GM12878 (cell line): ENCODE measurements at regions not wholly inside any gene's neighbourhood (a gene's known extent, or its start where the extent isn't known, plus 50 kb on each side); places are given as distances from the start of the nearest gene placed in this dataset.

Experiments used
- ATAC-seq: fragments of 200-7000 bp; cut with Tn5 transposase; 3 replicates; pipeline ENCODE4 v1.9.1; 2020; ENCODE audit warnings: mild to moderate bottlenecking, moderate library complexity
- BruUV-seq: library from RNA; stranded (reverse); fragments of 400-500 nt; replicated peaks from 2 replicates; lab custom pipeline; 2021; lab: Mats Ljungman, UMichigan
- CTCF ChIA-PET: fragments of 300-600 bp; sonication (Branson Sonifier 250); formaldehyde crosslinking; extraction: SDS; loops from one replicate; lab custom pipeline; 2021; ENCODE audit warnings: inconsistent platforms; lab: Yijun Ruan, JAX
- POLR2A ChIA-PET: fragments of 350-600 bp; formaldehyde crosslinking; extraction: SDS; loops from one replicate; lab custom pipeline; 2021; ENCODE audit warnings: inconsistent platforms; lab: Charles Lee
- RAD21 ChIA-PET: fragments of 300-600 bp; sonication (Branson Sonifier 250); formaldehyde crosslinking; loops from one replicate; lab custom pipeline; 2023; ENCODE audit warnings: antibody characterized with exemption; ENCODE audit not compliant: unreplicated experiment; lab: Charles Lee
- SMC1A ChIA-PET: fragments of 300-600 bp; sonication (Branson Sonifier 250); formaldehyde crosslinking; loops from one replicate; lab custom pipeline; 2023; ENCODE audit not compliant: unreplicated experiment, uncharacterized antibody; lab: Charles Lee
- DNase-seq: peaks from one replicate; pipeline ENCODE4 v3.0.0-alpha.2; 2011; ENCODE audit warnings: low read depth, low spot score
- FAIRE-seq: peaks from 3 replicates; lab custom pipeline; 2011; peaks lifted over from hg19 to GRCh38; lab: Jason Lieb, UNC
- H2AFZ ChIP-seq: 2 replicates; pipeline ENCODE4 v1.6.0; 2011; ENCODE audit warnings: low read depth, low read length, control low read depth; ENCODE audit not compliant: control insufficient read depth
- H3K27ac ChIP-seq: 2 replicates; pipeline ENCODE4 v1.5.1; 2011; ENCODE audit warnings: control low read depth; ENCODE audit not compliant: control insufficient read depth, insufficient read depth
- H3K27me3 ChIP-seq, 2 experiments: replicated peaks in 1 of 2; 2 replicates each; pipeline versions ENCODE4 v1.6.0 to v1.6.1; 2011; ENCODE audit warnings: low read length in 1 of 2; ENCODE audit not compliant: control insufficient read depth in 2 of 2, insufficient read depth in 2 of 2
- H3K36me3 ChIP-seq, 2 experiments: 2 replicates each; pipeline ENCODE4 v1.5.1; 2011; ENCODE audit warnings: low read length in 1 of 2; ENCODE audit not compliant: control insufficient read depth in 2 of 2, insufficient read depth in 2 of 2
- H3K4me1 ChIP-seq: 2 replicates; pipeline ENCODE4 v1.6.1; 2011; ENCODE audit warnings: mild to moderate bottlenecking, low read length, moderate library complexity, mixed read lengths; ENCODE audit not compliant: control insufficient read depth, insufficient read depth
- H3K4me2 ChIP-seq: 2 replicates; pipeline ENCODE4 v1.6.0; 2011; ENCODE audit warnings: control low read depth; ENCODE audit not compliant: control insufficient read depth, insufficient read depth
- H3K4me3 ChIP-seq: fragments of 200-600 bp; sonication (generic); 2 replicates; pipeline ENCODE4 v1.5.1; 2016
- H3K79me2 ChIP-seq: 2 replicates; pipeline ENCODE4 v1.6.0; 2011; ENCODE audit warnings: low read length; ENCODE audit not compliant: control insufficient read depth, insufficient read depth
- H3K9ac ChIP-seq: 2 replicates; pipeline ENCODE4 v1.8.0; 2011; ENCODE audit warnings: low read length, control low read depth, mixed read lengths; ENCODE audit not compliant: control insufficient read depth, insufficient read depth
- H3K9me3 ChIP-seq: replicated peaks from 3 replicates; pipeline ENCODE4 v1.5.1; 2011; ENCODE audit warnings: mild to moderate bottlenecking, low read length; ENCODE audit not compliant: control insufficient read depth, insufficient read depth
- H4K20me1 ChIP-seq: 2 replicates; pipeline ENCODE4 v1.6.0; 2011; ENCODE audit not compliant: control insufficient read depth, insufficient read depth
- BMI1 ChIP-seq: fragments of 450-650 bp; IDR thresholded peaks from 2 replicates; pipeline ENCODE4 v1.6.1; 2016; ENCODE audit warnings: mild to moderate bottlenecking, moderate library complexity, borderline replicate concordance
- CBFB ChIP-seq: IDR thresholded peaks from 2 replicates; pipeline ENCODE4 v1.6.1; 2016; ENCODE audit warnings: antibody characterized with exemption, low read depth
- CREB1 ChIP-seq: IDR thresholded peaks from 2 replicates; pipeline ENCODE4 v1.6.1; 2012; ENCODE audit warnings: low read depth, mild to moderate bottlenecking, inconsistent platforms
- HDAC6 ChIP-seq: fragments of 200-600 bp; sonication (generic); IDR thresholded peaks from one replicate; pipeline ENCODE4 v1.8.0; 2017; ENCODE audit warnings: antibody characterized with exemption; ENCODE audit not compliant: unreplicated experiment
- IRF4 ChIP-seq: IDR thresholded peaks from 2 replicates; pipeline ENCODE4 v1.6.1; 2011; ENCODE audit warnings: low read depth, low read length
- NFYA ChIP-seq: IDR thresholded peaks from 2 replicates; pipeline ENCODE4 v1.6.1; 2011; ENCODE audit warnings: low read depth, mild to moderate bottlenecking, low read length, improper control_type of control experiment, borderline replicate concordance
- NR2C2 ChIP-seq: IDR thresholded peaks from 2 replicates; pipeline ENCODE4 v1.6.1; 2011; ENCODE audit warnings: borderline replicate concordance, low read depth; ENCODE audit not compliant: control insufficient read depth, insufficient read length
- SMC3 ChIP-seq: IDR thresholded peaks from 2 replicates; pipeline ENCODE4 v1.6.1; 2011; ENCODE audit warnings: low read length, improper control_type of control experiment, borderline replicate concordance
- WRNIP1 ChIP-seq: IDR thresholded peaks from 2 replicates; pipeline ENCODE4 v1.6.1; 2011; ENCODE audit warnings: low read depth, low read length, improper control_type of control experiment, borderline replicate concordance
- ZNF207 ChIP-seq: fragments of 450-650 bp; IDR thresholded peaks from 2 replicates; pipeline ENCODE4 v1.6.1; 2014; ENCODE audit warnings: antibody characterized with exemption, mild to moderate bottlenecking, borderline replicate concordance
- WGBS: methylation state at CpG from one replicate; pipeline ENCODE4 v1.1.6; 2016; ENCODE audit warnings: low lambda C conversion rate; ENCODE audit not compliant: insufficient replicate concordance, insufficient coverage; ENCODE audit errors: missing lambda C conversion rate; 5-methylcytosine and 5-hydroxymethylcytosine counted together
- in situ Hi-C: fragments of 300-500 bp; cut with MboI; formaldehyde crosslinking; loops from 9 replicates; pipeline ENCODE4 v1.14.3; 2018; ENCODE audit warnings: mixed read lengths
- intact Hi-C: fragments of 100-400 bp; cut with micrococcal nuclease; formaldehyde crosslinking; loops from one replicate; pipeline ENCODE4 v1.14.2; 2022; ENCODE audit not compliant: unreplicated experiment

DNA sequence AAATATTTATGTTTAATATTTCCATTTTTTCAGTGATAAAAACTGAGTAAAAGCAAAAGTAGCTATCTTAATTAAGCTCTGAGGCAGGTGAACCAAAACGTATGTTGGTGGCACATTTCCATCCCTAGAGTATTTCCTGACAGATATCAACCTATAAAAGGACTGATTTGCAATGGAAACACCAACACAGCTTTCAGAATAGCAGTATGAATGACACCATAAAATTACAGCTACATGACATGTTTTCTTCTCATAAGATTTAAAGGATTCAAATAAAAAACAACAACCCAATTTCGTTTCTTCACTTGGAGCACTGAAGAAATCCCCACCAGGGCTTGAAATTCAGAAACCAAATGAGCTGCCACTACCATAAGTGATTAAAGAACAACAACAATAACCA, 194.4 kb downstream of the RFC3 start:
- BruUV-seq: no TSS peak
- in situ Hi-C loops: no loop called here

GRCh38 chr13:34013061-34013460, 195.1 kb downstream of the RFC3 start:
- Histone ChIP-seq H3K9ac (no peak overlapping the region), H3K79me2 (no peaks in the 10 kb centered on the region), H3K9me3 (no peaks in the 10 kb centered on the region), H2AFZ (no peak overlapping the region), H3K4me1 (no peaks in the 10 kb centered on the region), H4K20me1 (no peaks in the 10 kb centered on the region), H3K4me3 (no peak overlapping the region), H3K36me3 (no peaks in the 10 kb centered on the region), H3K4me2 (no peak overlapping the region), H3K27me3 (no peaks in the 10 kb centered on the region), H3K27ac (no peak overlapping the region)
- no peak for DNase-seq
- no peak for TF ChIP-seq IRF4
- TF ChIP-seq NR2C2: no peak
- no peak for TF ChIP-seq CBFB
- TF ChIP-seq WRNIP1: no peak
- TF ChIP-seq NFYA: no peak
- no peak for TF ChIP-seq BMI1
- TF ChIP-seq HDAC6: no peak
- TF ChIP-seq ZNF207: no peak
- 81% methylated on average over 6 of the region's 6 CpGs for WGBS
- intact Hi-C loops (no loop called here), in situ Hi-C loops (no loop called here)
- FAIRE-seq: no peak
- CTCF ChIA-PET: no interaction called here
- POLR2A ChIA-PET: no interaction called here
- RAD21 ChIA-PET: no interaction called here
- no peak for ATAC-seq
- BruUV-seq: no TSS peak
- SMC1A ChIA-PET: no interaction called here

More for the DNA sequence above, 194.4 kb downstream of the RFC3 start:
- TF ChIP-seq CREB1: no peak
- no peak for TF ChIP-seq SMC3
- H3K27me3 ChIP-seq: no peaks in the 10 kb centered on the region
- no peaks in the 10 kb centered on the region for H4K20me1 ChIP-seq
- H3K9ac ChIP-seq: no peak overlapping the region
- no peaks in the 10 kb centered on the region for H3K36me3 ChIP-seq
- no peak overlapping the region for H3K4me3 ChIP-seq
- no peaks in the 10 kb centered on the region for H3K79me2 ChIP-seq
- no peak overlapping the region for H3K27ac ChIP-seq
- no peak overlapping the region for H2AFZ ChIP-seq
- SMC1A ChIA-PET: no interaction called here
- no peak for DNase-seq
- H3K4me1 ChIP-seq: no peaks in the 10 kb centered on the region
- RAD21 ChIA-PET: no interaction called here
- no peak for FAIRE-seq
- CTCF ChIA-PET: no interaction called here
- ATAC-seq: no peak
- POLR2A ChIA-PET: no interaction called here
- 4% methylated on average over 2 of the region's 2 CpGs for WGBS
- intact Hi-C loops: no loop called here
- no peak overlapping the region for H3K4me2 ChIP-seq
- H3K9me3 ChIP-seq: no peaks in the 10 kb centered on the region
